Brain microvascular endothelial cell (primary cell): ENCODE measurements at regions not wholly inside any gene's neighbourhood (a gene's known extent, or its start where the extent isn't known, plus 50 kb on each side); places are given as distances from the start of the nearest gene placed in this dataset.
A peak's percentile ranks its signal among the peaks of the same experiment; 100 is the strongest.

Experiments used
- DNase-seq: peaks from one replicate; pipeline ENCODE4 v3.0.0-alpha.2; 2020
- H3K27ac ChIP-seq: fragments of 250-450 bp; sonication (Bioruptor Pico); 2 replicates; pipeline ENCODE4 v1.5.1; 2020; ENCODE audit warnings: mild to moderate bottlenecking, moderate library complexity
- H3K27me3 ChIP-seq: fragments of 250-450 bp; sonication (Bioruptor Pico); replicated peaks from 2 replicates; pipeline ENCODE4 v1.5.1; 2020; ENCODE audit warnings: mild to moderate bottlenecking
- H3K36me3 ChIP-seq: fragments of 250-450 bp; sonication (Bioruptor Pico); replicated peaks from 2 replicates; pipeline ENCODE4 v1.5.1; 2020; ENCODE audit warnings: mild to moderate bottlenecking
- H3K4me3 ChIP-seq: 2 replicates; pipeline ENCODE4 v1.5.1; 2011; ENCODE audit warnings: low read depth, mild to moderate bottlenecking, control low read depth, low read length, moderate library complexity
- CTCF ChIP-seq: IDR thresholded peaks from 2 replicates; pipeline ENCODE4 v1.5.1; 2011; ENCODE audit warnings: low read depth, mild to moderate bottlenecking, moderate library complexity, low read length, control low read depth, inconsistent platforms; ENCODE audit errors: missing control alignments
- in situ Hi-C: cut with HindIII; loops from 2 replicates; pipeline ENCODE4 v1.10.0; 2017; ENCODE audit warnings: low sequenced_read_pairs, low pct_ligation_motif_present

- Histone ChIP-seq H3K27ac (peak overlapping the region; percentile 79), H3K36me3 (no peaks in the 10 kb centered on the region), H3K27me3 (no peaks in the 10 kb centered on the region), H3K4me3 (no peak overlapping the region)
- no peak for TF ChIP-seq CTCF
- in situ Hi-C loops: no loop called here
- DNase-seq: peak; percentile 49
Observed at GRCh38 chr6:139765825-139766285, 391.4 kb upstream of the CITED2 start.

GRCh38 chr6:139764498-139764986 is 390.1 kb upstream of the CITED2 start:
- no peak overlapping the region for H3K4me3 ChIP-seq
- in situ Hi-C loops: no loop called here
- no peak for TF ChIP-seq CTCF
- no peaks in the 10 kb centered on the region for H3K36me3 ChIP-seq
- H3K27ac ChIP-seq: peak overlapping the region; percentile 79
- H3K27me3 ChIP-seq: no peaks in the 10 kb centered on the region
- peak; percentile 95 for DNase-seq

GRCh38 chr6:139763468-139764210 is 389.2 kb upstream of the CITED2 start:
- H3K27me3 ChIP-seq: no peaks in the 10 kb centered on the region
- H3K4me3 ChIP-seq: no peak overlapping the region
- H3K36me3 ChIP-seq: no peaks in the 10 kb centered on the region
- DNase-seq: no peak
- H3K27ac ChIP-seq: peak overlapping the region; percentile 79
- in situ Hi-C loops: no loop called here
- TF ChIP-seq CTCF: no peak

GRCh38 chr6:139762587-139763031 is 388.2 kb upstream of the CITED2 start:
- TF ChIP-seq CTCF: no peak
- Histone ChIP-seq H3K36me3 (no peaks in the 10 kb centered on the region), H3K27ac (no peak overlapping the region), H3K4me3 (no peak overlapping the region), H3K27me3 (no peaks in the 10 kb centered on the region)
- no peak for DNase-seq
- in situ Hi-C loops: no loop called here

GRCh38 chr6:139760128-139760527 is 385.7 kb upstream of the CITED2 start:
- Histone ChIP-seq H3K4me3 (no peak overlapping the region), H3K36me3 (no peaks in the 10 kb centered on the region), H3K27ac (no peak overlapping the region), H3K27me3 (no peaks in the 10 kb centered on the region)
- no peak for DNase-seq
- in situ Hi-C loops: no loop called here
- TF ChIP-seq CTCF: no peak
